Testis (tissue), 2 donors: ENCODE measurements at regions not wholly inside any gene's neighbourhood (a gene's known extent, or its start where the extent isn't known, plus 50 kb on each side); places are given as distances from the start of the nearest gene placed in this dataset.

Experiments
- CTCF ChIP-seq, 3 experiments: fragments of 450-650 bp in 2 of 3; fragments of 200-600 bp in 1 of 3; sonication (generic) in 1 of 3; IDR thresholded peaks; one replicate each; pipeline ENCODE4 v1.5.1; 2016 to 2019; ENCODE audit warnings: antibody characterized with exemption in 3 of 3, mild to moderate bottlenecking in 2 of 3, moderate library complexity in 1 of 3
- POLR2A ChIP-seq: fragments of 450-650 bp; IDR thresholded peaks from one replicate; pipeline ENCODE4 v1.6.1; 2017; ENCODE audit warnings: antibody characterized with exemption, mild to moderate bottlenecking, moderate library complexity

- TF ChIP-seq CTCF (IDR thresholded peaks at IDR 0.05) (no peak), POLR2A (no peak)
Observed at GRCh38 chr10:130399425-130399950, 263.3 kb downstream of the GLRX3 start.
